ENCODE measurements at regions not wholly inside any gene's neighbourhood (a gene's known extent, or its start where the extent isn't known, plus 50 kb on each side); places are given as distances from the start of the nearest gene placed in this dataset.

GRCh38 chr2:238561230-238561629, 134.5 kb downstream of the ASB1 start:
- DNase-seq (ENCODE audit: low read depth in 2 of 2) = no peak

GRCh38 chr2:238562446-238562845, 135.7 kb downstream of the ASB1 start:
- no peak for DNase-seq (ENCODE audit: low read depth in 2 of 2)

GRCh38 chr2:238563551-238563950, 136.8 kb downstream of the ASB1 start:
- no peak for DNase-seq (ENCODE audit: low read depth in 2 of 2)

- DNase-seq (ENCODE audit: low read depth in 2 of 2) = no peak
Measured at GRCh38 chr2:238564286-238564920, 137.7 kb downstream of the ASB1 start.

- no peak for DNase-seq (ENCODE audit: low read depth in 2 of 2)
Measured at GRCh38 chr2:238565031-238565430, 138.3 kb downstream of the ASB1 start.

- DNase-seq (ENCODE audit: low read depth in 2 of 2) = no peak
Measured at GRCh38 chr2:238566001-238566645, 139.4 kb downstream of the ASB1 start.

GRCh38 chr2:238567067-238567855, 140.5 kb downstream of the ASB1 start:
- no peak for DNase-seq (ENCODE audit: low read depth in 2 of 2)

- no peak for DNase-seq (ENCODE audit: low read depth in 2 of 2)
Measured at GRCh38 chr2:238567996-238568395, 141.3 kb downstream of the ASB1 start.

GRCh38 chr2:238568455-238569440, 142.0 kb downstream of the ASB1 start:
- DNase-seq (ENCODE audit: low read depth in 2 of 2) = no peak

GRCh38 chr2:238569507-238570195, 142.9 kb downstream of the ASB1 start:
- DNase-seq (ENCODE audit: low read depth in 2 of 2) = no peak

- DNase-seq (ENCODE audit: low read depth in 2 of 2) = no peak
Measured at GRCh38 chr2:238570391-238570790, 143.7 kb downstream of the ASB1 start.

GRCh38 chr2:238570926-238571325, 144.2 kb downstream of the ASB1 start:
- DNase-seq (ENCODE audit: low read depth in 2 of 2) = no peak

GRCh38 chr2:238571661-238572372, 145.1 kb downstream of the ASB1 start:
- DNase-seq (ENCODE audit: low read depth in 2 of 2) = no peak

GRCh38 chr2:238573065-238573778, 146.5 kb downstream of the ASB1 start:
- DNase-seq (ENCODE audit: low read depth in 2 of 2) = no peak

GRCh38 chr2:238573916-238574315, 147.2 kb downstream of the ASB1 start:
- no peak for DNase-seq (ENCODE audit: low read depth in 2 of 2)

GRCh38 chr2:238574490-238575271, 148.0 kb downstream of the ASB1 start:
- DNase-seq (ENCODE audit: low read depth in 2 of 2) = no peak

GRCh38 chr2:238576674-238577073, 149.9 kb downstream of the ASB1 start:
- no peak for DNase-seq (ENCODE audit: low read depth in 2 of 2)

- DNase-seq (ENCODE audit: low read depth in 2 of 2) = no peak
Measured at GRCh38 chr2:238578256-238578655, 151.5 kb downstream of the ASB1 start.

GRCh38 chr2:238580486-238580885, 153.8 kb downstream of the ASB1 start:
- DNase-seq (ENCODE audit: low read depth in 2 of 2) = no peak

Data from activated CD4-positive, alpha-beta T cell treated with anti-CD3 and anti-CD28 coated beads for 24 hours (primary cell).